Muscle of leg (tissue), 3 donors: ENCODE measurements at regions not wholly inside any gene's neighbourhood (a gene's known extent, or its start where the extent isn't known, plus 50 kb on each side); places are given as distances from the start of the nearest gene placed in this dataset.
A peak's percentile ranks its signal among the peaks of the same experiment; 100 is the strongest.

Experiments used
- DNase-seq: peaks from one replicate; pipeline ENCODE4 v3.0.0; 2013
- H3K27ac ChIP-seq: one replicate; pipeline ENCODE4 v1.5.1; 2013; ENCODE audit warnings: mild to moderate bottlenecking, low read length, control low read depth
- H3K27me3 ChIP-seq: one replicate; pipeline ENCODE4 v1.6.1; 2013; ENCODE audit warnings: low read length; ENCODE audit not compliant: control insufficient read depth, insufficient read depth
- H3K36me3 ChIP-seq: one replicate; pipeline ENCODE4 v1.6.1; 2013; ENCODE audit warnings: low read length; ENCODE audit not compliant: control insufficient read depth, insufficient read depth
- H3K4me1 ChIP-seq: one replicate; pipeline ENCODE4 v1.6.1; 2013; ENCODE audit warnings: low read length; ENCODE audit not compliant: control insufficient read depth, insufficient read depth
- H3K4me3 ChIP-seq: one replicate; pipeline ENCODE4 v1.5.1; 2013; ENCODE audit warnings: low read length, control low read depth
- H3K9me3 ChIP-seq: replicated peaks from 2 replicates; pipeline ENCODE4 v1.6.1; 2013; ENCODE audit warnings: low read depth, low read length; ENCODE audit not compliant: control insufficient read depth
- WGBS: methylation state at CpG from one replicate; pipeline ENCODE4 v1.1.5; 2013; ENCODE audit warnings: missing lambda C conversion rate; ENCODE audit not compliant: insufficient coverage; 5-methylcytosine and 5-hydroxymethylcytosine counted together

DNA sequence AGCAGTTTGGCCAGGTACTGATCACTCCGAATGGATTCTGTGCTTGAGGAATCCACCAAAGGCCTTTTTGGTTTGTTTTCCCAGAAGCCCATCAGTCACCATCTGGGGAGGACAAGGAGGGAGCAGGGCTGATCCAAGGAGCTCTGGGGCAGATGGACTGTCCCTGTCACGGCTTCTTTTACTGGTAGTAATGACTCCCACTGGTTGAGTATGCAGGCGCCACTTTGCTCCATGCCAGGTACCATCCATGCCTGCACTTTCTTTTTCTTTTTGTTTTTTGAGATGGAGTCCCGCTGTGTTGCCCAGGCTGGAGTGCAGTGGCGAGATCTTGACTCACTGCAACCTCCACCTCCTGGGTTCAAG is 101.7 kb downstream of the UBIAD1 start:
- Histone ChIP-seq H3K27me3 (peaks cover 4% of the 10 kb centered on the region), H3K36me3 (no peaks in the 10 kb centered on the region), H3K27ac (no peak overlapping the region), H3K4me1 (no peaks in the 10 kb centered on the region), H3K4me3 (no peak overlapping the region), H3K9me3 (no peaks in the 10 kb centered on the region)
- 50% methylated on average over 4 of the region's 5 CpGs for WGBS
- no peak for DNase-seq

DNA sequence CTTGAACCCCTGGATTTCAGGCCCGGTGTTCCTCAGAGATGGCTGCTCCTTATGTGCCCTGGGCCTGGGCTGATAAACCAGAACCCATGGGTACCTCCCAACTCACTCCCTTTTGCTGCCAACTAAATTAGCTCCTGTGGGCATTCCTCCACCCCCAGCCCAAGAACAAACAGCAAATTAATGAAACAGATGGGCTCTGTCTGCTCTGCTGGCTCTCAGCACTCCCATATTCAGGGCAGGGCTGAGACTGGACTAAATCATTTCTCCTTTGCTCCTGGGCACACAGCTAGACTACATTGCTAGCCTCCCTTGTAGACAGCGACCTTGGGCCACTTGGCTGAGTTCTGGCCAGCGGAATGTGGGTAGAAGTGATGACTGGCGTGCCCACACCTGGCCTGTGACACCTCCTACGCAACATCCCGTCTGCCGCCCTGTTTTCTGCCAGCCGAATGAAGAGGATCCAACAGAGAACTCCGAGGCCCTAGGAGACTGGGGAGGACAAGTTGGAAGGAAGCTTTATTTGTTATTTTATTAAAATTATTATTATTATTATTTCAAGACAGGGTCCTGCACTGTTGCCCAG is 101.9 kb upstream of the DISP3 start:
- Histone ChIP-seq H3K36me3 (no peaks in the 10 kb centered on the region), H3K9me3 (no peaks in the 10 kb centered on the region), H3K27ac (no peak overlapping the region), H3K4me1 (no peaks in the 10 kb centered on the region), H3K27me3 (peaks cover 12% of the 10 kb centered on the region), H3K4me3 (no peak overlapping the region)
- 71% methylated on average over 4 of the region's 9 CpGs for WGBS
- DNase-seq, result no peak

DNA sequence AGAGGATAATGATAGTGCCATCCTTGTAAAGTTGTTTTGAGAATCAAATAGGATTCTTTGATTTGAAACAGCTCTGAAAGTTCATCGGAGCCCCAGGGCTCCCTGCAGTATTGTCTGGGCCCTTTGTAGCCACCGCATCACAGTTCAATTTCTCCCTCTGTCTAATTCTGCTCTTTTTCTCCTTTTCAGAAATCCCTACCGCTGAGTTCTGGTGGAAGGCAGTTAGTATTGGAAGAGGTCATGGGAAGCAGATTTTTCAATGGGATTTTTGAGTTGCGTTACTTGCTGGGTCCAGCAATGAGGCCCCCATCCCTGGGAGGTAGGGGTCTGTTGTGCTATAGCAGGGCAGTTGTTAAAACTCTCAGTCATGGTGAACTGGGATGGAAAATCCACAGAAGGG is 101.0 kb upstream of the DISP3 start:
- H3K4me3 ChIP-seq, result no peak overlapping the region
- no peaks in the 10 kb centered on the region for H3K36me3 ChIP-seq
- WGBS, result 92% methylated on average over 2 of the region's 4 CpGs
- no peaks in the 10 kb centered on the region for H3K4me1 ChIP-seq
- H3K27me3 ChIP-seq, result peaks cover 12% of the 10 kb centered on the region
- H3K27ac ChIP-seq, result no peak overlapping the region
- no peak for DNase-seq
- no peaks in the 10 kb centered on the region for H3K9me3 ChIP-seq

DNA sequence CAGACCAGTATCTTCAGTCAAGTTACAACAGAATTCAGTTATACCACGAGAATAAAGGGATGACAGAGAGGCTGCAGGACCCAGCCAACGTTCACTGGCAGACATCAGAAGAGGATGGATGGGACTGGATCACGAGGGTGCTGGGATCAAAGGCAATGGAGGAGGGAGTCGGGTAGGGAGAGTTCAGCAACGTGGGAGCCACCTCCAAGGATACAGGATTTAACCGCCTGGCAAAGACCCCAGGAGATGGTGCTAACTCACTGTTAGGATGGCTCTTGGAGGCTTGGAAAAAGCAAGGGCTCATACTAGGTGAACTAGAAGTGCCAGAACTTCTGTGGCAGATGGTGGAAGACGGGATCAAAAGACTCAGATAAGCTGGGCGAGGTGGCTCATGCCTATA is 99.1 kb upstream of the DISP3 start:
- 42% methylated on average over 7 of the region's 8 CpGs for WGBS
- H3K9me3 ChIP-seq, result no peaks in the 10 kb centered on the region
- no peak overlapping the region for H3K4me3 ChIP-seq
- no peak for DNase-seq
- H3K36me3 ChIP-seq, result no peaks in the 10 kb centered on the region
- no peaks in the 10 kb centered on the region for H3K4me1 ChIP-seq
- peaks cover 16% of the 10 kb centered on the region for H3K27me3 ChIP-seq
- no peak overlapping the region for H3K27ac ChIP-seq

DNA sequence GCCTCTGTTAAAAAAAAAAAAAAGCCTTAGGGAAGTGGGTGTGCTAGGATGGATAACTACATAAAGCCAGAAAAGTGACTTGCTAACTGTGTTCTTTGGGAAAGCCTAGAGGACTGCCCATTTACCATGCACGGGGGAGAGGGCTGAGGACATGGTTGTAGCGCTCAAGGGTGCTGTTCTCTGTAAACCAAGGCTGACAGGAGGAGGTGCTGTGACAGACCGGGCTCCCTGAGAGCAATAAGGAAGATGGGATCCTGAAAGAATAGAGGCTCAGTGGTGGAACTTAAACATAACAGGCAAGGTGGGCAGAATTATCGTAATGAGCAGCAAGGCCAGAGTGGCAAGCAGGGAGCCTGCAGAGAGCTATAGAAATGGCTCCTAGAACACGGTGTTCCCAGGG is 98.5 kb upstream of the DISP3 start:
- Histone ChIP-seq H3K4me3 (no peak overlapping the region), H3K9me3 (no peaks in the 10 kb centered on the region), H3K27ac (no peak overlapping the region), H3K4me1 (no peaks in the 10 kb centered on the region), H3K36me3 (no peaks in the 10 kb centered on the region), H3K27me3 (peaks cover 20% of the 10 kb centered on the region)
- DNase-seq, result no peak
- WGBS, result 80% methylated on average over 4 of the region's 5 CpGs

DNA sequence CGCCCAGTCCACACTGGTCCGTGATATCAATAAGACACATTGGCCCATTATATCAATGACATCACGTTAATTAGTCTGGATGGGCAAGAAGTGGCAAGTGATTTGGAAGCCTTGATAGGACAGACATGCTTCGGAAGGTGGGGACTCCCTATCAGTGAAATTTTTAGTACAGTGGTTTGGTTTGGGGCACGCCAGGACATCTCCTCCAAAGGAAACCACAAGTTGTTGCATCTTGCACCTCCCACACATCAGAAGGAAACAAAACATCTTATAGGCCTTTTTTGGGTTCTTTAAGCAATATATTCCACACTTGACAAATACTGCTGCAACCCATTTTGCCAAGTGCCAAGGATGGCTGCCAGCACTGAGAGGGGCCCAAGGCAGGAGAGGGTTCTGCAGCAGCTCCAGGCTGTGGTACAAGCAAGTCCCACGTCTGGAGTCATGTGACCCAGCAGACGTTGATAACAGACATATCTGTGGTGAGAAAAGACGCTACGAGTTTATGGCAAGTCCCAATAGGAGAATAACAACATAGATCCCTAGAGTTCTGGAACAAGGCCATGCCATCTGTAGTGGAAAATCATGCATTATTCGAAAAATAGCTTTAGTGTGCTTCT is 95.3 kb upstream of the DISP3 start:
- peak; percentile 10 for DNase-seq
- Histone ChIP-seq H3K9me3 (no peaks in the 10 kb centered on the region), H3K36me3 (no peaks in the 10 kb centered on the region), H3K4me1 (no peaks in the 10 kb centered on the region), H3K27ac (no peak overlapping the region), H3K4me3 (no peak overlapping the region), H3K27me3 (peaks cover 31% of the 10 kb centered on the region)
- 50% methylated on average over 2 of the region's 10 CpGs for WGBS

DNA sequence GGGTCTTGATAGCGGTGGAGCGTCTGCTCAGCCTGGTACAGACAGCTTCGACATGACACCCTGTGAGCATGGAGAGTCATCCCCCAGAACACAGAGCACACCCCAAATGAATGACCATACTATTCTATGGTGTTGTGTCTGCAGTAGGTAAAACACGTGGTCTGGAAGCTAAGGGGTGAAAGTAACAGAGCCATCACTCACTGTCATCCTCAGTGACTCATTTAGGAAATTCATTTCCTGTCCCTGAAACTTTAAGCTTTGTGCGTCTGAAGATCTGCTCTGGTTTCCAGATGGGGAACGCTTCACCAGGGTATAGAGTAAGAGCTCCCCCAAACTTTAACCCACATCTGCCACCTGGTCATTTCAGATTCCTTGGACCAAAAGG is 94.8 kb upstream of the DISP3 start:
- WGBS, result no CpG with 5 or more reads among the region's 6 CpGs

DNA sequence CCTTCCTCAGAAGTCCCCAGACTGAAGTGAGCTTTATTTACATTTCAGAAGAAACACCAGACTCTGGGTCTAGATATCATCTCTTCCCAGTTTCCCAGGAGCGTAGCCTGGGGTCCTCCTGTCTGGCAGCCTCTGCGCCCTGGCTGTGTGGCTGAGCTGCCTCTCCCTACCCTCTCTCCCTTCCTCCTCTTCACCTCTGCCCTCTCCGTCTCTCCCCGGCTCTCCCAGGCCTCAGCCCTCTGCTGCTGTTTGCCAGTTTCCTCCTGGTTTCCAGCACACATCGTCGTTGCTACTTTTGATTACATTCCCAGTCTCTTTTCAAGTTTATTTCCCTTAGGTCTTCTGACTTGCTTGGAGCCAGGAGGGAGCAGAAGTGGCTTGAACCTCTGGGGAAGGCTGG is 91.1 kb upstream of the DISP3 start:
- Histone ChIP-seq H3K27me3 (peaks cover 26% of the 10 kb centered on the region), H3K36me3 (no peaks in the 10 kb centered on the region), H3K9me3 (no peaks in the 10 kb centered on the region), H3K27ac (no peak overlapping the region), H3K4me1 (no peaks in the 10 kb centered on the region), H3K4me3 (no peak overlapping the region)
- WGBS, result 17% methylated on average over 4 of the region's 6 CpGs
- no peak for DNase-seq

More for the DNA sequence above, 94.8 kb upstream of the DISP3 start:
- DNase-seq, result no peak
- Histone ChIP-seq H3K36me3 (no peaks in the 10 kb centered on the region), H3K4me3 (no peak overlapping the region), H3K4me1 (no peaks in the 10 kb centered on the region), H3K27me3 (peaks cover 31% of the 10 kb centered on the region), H3K9me3 (no peaks in the 10 kb centered on the region), H3K27ac (no peak overlapping the region)

DNA sequence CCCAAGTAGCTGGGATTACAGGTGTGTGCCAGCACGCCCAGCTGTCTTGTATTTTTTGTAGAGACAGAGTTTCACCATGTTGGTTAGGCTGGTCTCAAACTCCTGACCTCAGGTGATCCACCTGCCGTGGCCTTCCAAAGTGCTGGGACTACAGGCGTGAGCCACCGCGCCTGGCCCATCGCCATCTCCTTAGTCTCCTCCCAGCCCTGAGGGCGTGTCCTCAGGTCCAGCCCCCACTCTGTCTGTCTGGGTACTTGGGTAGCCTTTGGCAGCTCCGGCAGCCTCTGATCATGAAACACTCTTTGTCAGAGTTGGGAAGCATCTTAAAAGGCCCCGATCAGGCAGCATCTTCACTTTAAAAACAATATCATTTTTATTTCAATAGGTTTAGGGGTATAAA is 90.3 kb upstream of the DISP3 start:
- Histone ChIP-seq H3K4me1 (no peaks in the 10 kb centered on the region), H3K4me3 (no peak overlapping the region), H3K27ac (no peak overlapping the region), H3K36me3 (no peaks in the 10 kb centered on the region), H3K9me3 (no peaks in the 10 kb centered on the region), H3K27me3 (peaks cover 26% of the 10 kb centered on the region)
- WGBS, result 57% methylated on average over 6 of the region's 9 CpGs
- DNase-seq, result no peak

DNA sequence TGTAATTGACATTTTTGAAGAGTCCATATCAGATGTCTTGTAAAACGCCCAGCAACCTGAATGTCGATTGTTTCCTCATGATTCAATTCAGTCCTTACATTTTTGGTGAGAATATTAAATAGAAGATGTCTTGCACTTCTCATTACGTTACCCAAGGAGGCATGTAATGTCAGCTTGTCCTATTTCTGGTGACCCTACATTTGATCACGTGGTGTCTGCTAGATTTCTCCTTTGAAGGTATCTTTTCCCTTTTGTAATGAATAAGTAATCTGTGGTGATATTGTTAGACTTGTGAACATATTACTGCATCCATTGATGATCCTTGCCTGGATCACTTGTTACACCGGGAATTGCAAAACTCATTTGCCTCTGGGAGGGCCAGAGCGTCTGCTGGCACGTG is 87.6 kb upstream of the DISP3 start:
- no peak overlapping the region for H3K4me3 ChIP-seq
- DNase-seq, result no peak
- H3K9me3 ChIP-seq, result no peaks in the 10 kb centered on the region
- peaks cover 26% of the 10 kb centered on the region for H3K27me3 ChIP-seq
- no peak overlapping the region for H3K27ac ChIP-seq
- no peaks in the 10 kb centered on the region for H3K36me3 ChIP-seq
- WGBS, result 73% methylated on average over 3 of the region's 7 CpGs
- no peaks in the 10 kb centered on the region for H3K4me1 ChIP-seq

DNA sequence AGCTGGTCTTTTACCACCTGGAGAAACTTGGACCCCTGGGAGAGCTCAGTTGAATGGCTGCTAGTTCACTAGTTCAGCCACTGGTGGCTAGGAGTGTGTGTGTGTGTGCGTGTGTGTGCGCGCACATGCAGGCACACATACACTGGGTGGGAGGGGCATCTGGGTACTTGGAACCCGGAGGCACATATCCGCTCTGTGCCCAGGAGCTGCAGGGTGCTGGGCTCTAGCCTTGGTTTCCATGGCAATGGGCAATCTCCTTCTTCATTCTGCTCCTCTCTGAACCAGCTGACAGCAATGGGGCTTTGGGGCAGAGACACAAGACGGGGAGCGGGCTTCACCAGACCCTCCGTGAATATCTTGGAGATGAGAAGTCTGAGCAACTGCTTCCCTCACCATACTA is 87.1 kb upstream of the DISP3 start:
- H3K4me1 ChIP-seq, result no peaks in the 10 kb centered on the region
- no peak overlapping the region for H3K27ac ChIP-seq
- DNase-seq, result no peak
- H3K4me3 ChIP-seq, result no peak overlapping the region
- WGBS, result 93% methylated on average over 3 of the region's 8 CpGs
- peaks cover 24% of the 10 kb centered on the region for H3K27me3 ChIP-seq
- no peaks in the 10 kb centered on the region for H3K36me3 ChIP-seq
- no peaks in the 10 kb centered on the region for H3K9me3 ChIP-seq
